Activated CD4-positive, alpha-beta T cell treated with anti-CD3 and anti-CD28 coated beads, Interleukin-2, amount 10 ng/mL, durations not matched to agents 7 days and 5 days (primary cell): ENCODE measurements at regions not wholly inside any gene's neighbourhood (a gene's known extent, or its start where the extent isn't known, plus 50 kb on each side); places are given as distances from the start of the nearest gene placed in this dataset.

Experiments used
- CTCF ChIA-PET: fragments of 350-600 bp; sonication (Branson Sonifier 250); formaldehyde crosslinking; loops from one replicate; lab custom pipeline; 2021; ENCODE audit warnings: antibody characterized with exemption; lab: Charles Lee
- POLR2A ChIA-PET: fragments of 350-600 bp; sonication (Branson Sonifier 250); formaldehyde crosslinking; loops from one replicate; lab custom pipeline; 2021; ENCODE audit warnings: antibody characterized with exemption; lab: Charles Lee
- DNase-seq: peaks from one replicate; pipeline ENCODE4 v3.0.0-alpha.2; 2020
- H3K27ac Mint-ChIP-seq: one replicate; pipeline ENCODE4 v1.8.0; 2021; ENCODE audit warnings: mild to moderate bottlenecking, moderate library complexity, mixed read lengths
- H3K27me3 Mint-ChIP-seq: one replicate; pipeline ENCODE4 v1.8.0; 2021; ENCODE audit warnings: mixed read lengths
- H3K36me3 Mint-ChIP-seq: one replicate; pipeline ENCODE4 v1.8.0; 2021; ENCODE audit warnings: low read depth, mixed read lengths
- H3K4me1 Mint-ChIP-seq: one replicate; pipeline ENCODE4 v1.8.0; 2021; ENCODE audit warnings: mixed read lengths
- H3K4me3 Mint-ChIP-seq: one replicate; pipeline ENCODE4 v1.8.0; 2021; ENCODE audit warnings: mild to moderate bottlenecking, moderate library complexity, mixed read lengths
- H3K9me3 Mint-ChIP-seq: one replicate; pipeline ENCODE4 v1.8.0; 2021; ENCODE audit warnings: mixed read lengths

- H3K27me3 Mint-ChIP-seq = peaks cover 50% of the 10 kb centered on the region
Observed at GRCh38 chr10:50988792-50989191, 85.5 kb upstream of the PRKG1 start.

GRCh38 chr10:50990568-50991455 lies 83.5 kb upstream of the PRKG1 start:
- Mint-ChIP-seq H3K9me3 (no peaks in the 10 kb centered on the region), H3K27ac (no peak overlapping the region), H3K27me3 (peaks cover 56% of the 10 kb centered on the region), H3K4me3 (no peak overlapping the region), H3K36me3 (no peaks in the 10 kb centered on the region), H3K4me1 (peaks cover 2% of the 10 kb centered on the region)
- ChIA-PET CTCF (no interaction called here), POLR2A (no interaction called here)
- DNase-seq = no peak

More at GRCh38 chr10:50988792-50989191, 85.5 kb upstream of the PRKG1 start:
- CTCF ChIA-PET = no interaction called here
- no peaks in the 10 kb centered on the region for H3K9me3 Mint-ChIP-seq
- H3K27ac Mint-ChIP-seq = no peak overlapping the region
- peaks cover 2% of the 10 kb centered on the region for H3K4me1 Mint-ChIP-seq
- no peak overlapping the region for H3K4me3 Mint-ChIP-seq
- POLR2A ChIA-PET = no interaction called here
- DNase-seq = no peak
- no peaks in the 10 kb centered on the region for H3K36me3 Mint-ChIP-seq

- Mint-ChIP-seq H3K36me3 (no peaks in the 10 kb centered on the region), H3K27me3 (peaks cover 62% of the 10 kb centered on the region), H3K4me3 (no peak overlapping the region), H3K9me3 (no peaks in the 10 kb centered on the region), H3K4me1 (peaks cover 2% of the 10 kb centered on the region), H3K27ac (no peak overlapping the region)
- no peak for DNase-seq
- ChIA-PET POLR2A (no interaction called here), CTCF (no interaction called here)
Observed at GRCh38 chr10:50991456-50992355, 82.6 kb upstream of the PRKG1 start.

GRCh38 chr10:50992356-50992901 lies 81.9 kb upstream of the PRKG1 start:
- Mint-ChIP-seq H3K27me3 (peaks cover 65% of the 10 kb centered on the region), H3K4me1 (peaks cover 2% of the 10 kb centered on the region), H3K9me3 (no peaks in the 10 kb centered on the region), H3K27ac (no peak overlapping the region), H3K4me3 (no peak overlapping the region), H3K36me3 (no peaks in the 10 kb centered on the region)
- no peak for DNase-seq
- POLR2A ChIA-PET = no interaction called here
- CTCF ChIA-PET = no interaction called here

- CTCF ChIA-PET = interaction anchor here (0.6 kb wide), 1 partner anchor 366 kb away, joined by 3 read pairs; no protein-coding TSS in a partner anchor
- Mint-ChIP-seq H3K36me3 (no peaks in the 10 kb centered on the region), H3K9me3 (no peaks in the 10 kb centered on the region), H3K4me1 (peaks cover 2% of the 10 kb centered on the region), H3K27me3 (peaks cover 63% of the 10 kb centered on the region), H3K27ac (no peak overlapping the region), H3K4me3 (no peak overlapping the region)
- POLR2A ChIA-PET = no interaction called here
- DNase-seq = no peak
Observed at GRCh38 chr10:50992972-50993766, 81.1 kb upstream of the PRKG1 start.

GRCh38 chr10:50993771-50994251 lies 80.5 kb upstream of the PRKG1 start:
- Mint-ChIP-seq H3K27ac (no peak overlapping the region), H3K27me3 (peaks cover 60% of the 10 kb centered on the region), H3K9me3 (no peaks in the 10 kb centered on the region), H3K36me3 (no peaks in the 10 kb centered on the region), H3K4me3 (no peak overlapping the region), H3K4me1 (peaks cover 2% of the 10 kb centered on the region)
- DNase-seq = no peak
- ChIA-PET CTCF (interaction anchor here (0.6 kb wide), 1 partner anchor 367 kb away, joined by 3 read pairs; no protein-coding TSS in a partner anchor), POLR2A (no interaction called here)

- no peaks in the 10 kb centered on the region for H3K36me3 Mint-ChIP-seq
- POLR2A ChIA-PET = no interaction called here
- H3K4me1 Mint-ChIP-seq = no peaks in the 10 kb centered on the region
- DNase-seq = no peak
- H3K27ac Mint-ChIP-seq = no peak overlapping the region
- peaks cover 35% of the 10 kb centered on the region for H3K27me3 Mint-ChIP-seq
- CTCF ChIA-PET = interaction anchor here (1.5 kb wide), 1 partner anchor 9 kb away, joined by 3 read pairs; no protein-coding TSS in a partner anchor
- no peak overlapping the region for H3K4me3 Mint-ChIP-seq
- H3K9me3 Mint-ChIP-seq = no peaks in the 10 kb centered on the region
Observed at GRCh38 chr10:50997461-50997860, 76.8 kb upstream of the PRKG1 start.

GRCh38 chr10:50999163-50999562 lies 75.1 kb upstream of the PRKG1 start:
- Mint-ChIP-seq H3K4me3 (no peak overlapping the region), H3K27me3 (peaks cover 19% of the 10 kb centered on the region), H3K4me1 (no peaks in the 10 kb centered on the region), H3K27ac (no peak overlapping the region), H3K9me3 (no peaks in the 10 kb centered on the region), H3K36me3 (no peaks in the 10 kb centered on the region)
- CTCF ChIA-PET = no interaction called here
- no peak for DNase-seq
- POLR2A ChIA-PET = no interaction called here

- ChIA-PET CTCF (no interaction called here), POLR2A (no interaction called here)
- H3K27ac Mint-ChIP-seq = no peak overlapping the region
- no peaks in the 10 kb centered on the region for H3K4me1 Mint-ChIP-seq
- peaks cover 14% of the 10 kb centered on the region for H3K27me3 Mint-ChIP-seq
- H3K9me3 Mint-ChIP-seq = no peaks in the 10 kb centered on the region
- no peak for DNase-seq
- H3K36me3 Mint-ChIP-seq = no peaks in the 10 kb centered on the region
- no peak overlapping the region for H3K4me3 Mint-ChIP-seq
Observed at GRCh38 chr10:51000164-51000563, 74.1 kb upstream of the PRKG1 start.

GRCh38 chr10:51000976-51001375 lies 73.3 kb upstream of the PRKG1 start:
- no peak overlapping the region for H3K27ac Mint-ChIP-seq
- H3K4me3 Mint-ChIP-seq = no peak overlapping the region
- no peaks in the 10 kb centered on the region for H3K36me3 Mint-ChIP-seq
- H3K9me3 Mint-ChIP-seq = no peaks in the 10 kb centered on the region
- CTCF ChIA-PET = no interaction called here
- POLR2A ChIA-PET = no interaction called here
- peaks cover 11% of the 10 kb centered on the region for H3K27me3 Mint-ChIP-seq
- no peaks in the 10 kb centered on the region for H3K4me1 Mint-ChIP-seq
- no peak for DNase-seq

- H3K27ac Mint-ChIP-seq = no peak overlapping the region
- POLR2A ChIA-PET = no interaction called here
- CTCF ChIA-PET = no interaction called here
- H3K4me1 Mint-ChIP-seq = no peaks in the 10 kb centered on the region
- no peak for DNase-seq
- no peaks in the 10 kb centered on the region for H3K9me3 Mint-ChIP-seq
- no peaks in the 10 kb centered on the region for H3K36me3 Mint-ChIP-seq
- H3K27me3 Mint-ChIP-seq = peaks cover 7% of the 10 kb centered on the region
- no peak overlapping the region for H3K4me3 Mint-ChIP-seq
Observed at GRCh38 chr10:51001587-51001986, 72.7 kb upstream of the PRKG1 start.

GRCh38 chr10:51002469-51002868 lies 71.8 kb upstream of the PRKG1 start:
- CTCF ChIA-PET = no interaction called here
- POLR2A ChIA-PET = no interaction called here
- Mint-ChIP-seq H3K4me3 (no peak overlapping the region), H3K36me3 (no peaks in the 10 kb centered on the region), H3K9me3 (no peaks in the 10 kb centered on the region), H3K27ac (no peak overlapping the region), H3K4me1 (no peaks in the 10 kb centered on the region), H3K27me3 (peaks cover 2% of the 10 kb centered on the region)
- no peak for DNase-seq
